Panc1 (cell line): ENCODE measurements at regions not wholly inside any gene's neighbourhood (a gene's known extent, or its start where the extent isn't known, plus 50 kb on each side); places are given as distances from the start of the nearest gene placed in this dataset.

Source experiments
- ATAC-seq: fragments of 200-7000 bp; cut with Tn5 transposase; 2 replicates; pipeline ENCODE4 v1.9.1; 2020; ENCODE audit warnings: mild to moderate bottlenecking, moderate library complexity
- BruUV-seq: library from RNA; stranded (reverse); fragments of 400-500 nt; replicated peaks from 2 replicates; lab custom pipeline; 2021; lab: Mats Ljungman, UMichigan
- CTCF ChIA-PET: fragments of 300-600 bp; sonication (Branson Sonifier 250); formaldehyde crosslinking; loops from one replicate; lab custom pipeline; 2022; ENCODE audit warnings: antibody characterized with exemption; lab: Charles Lee
- POLR2A ChIA-PET: fragments of 300-600 bp; sonication (Branson Sonifier 250); formaldehyde crosslinking; loops from one replicate; lab custom pipeline; 2022; ENCODE audit warnings: antibody characterized with exemption; lab: Charles Lee
- DNase-seq: peaks from one replicate; pipeline ENCODE4 v3.0.0-alpha.2; 2010; ENCODE audit warnings: low read depth, low spot score
- H3K27ac ChIP-seq: 2 replicates; pipeline ENCODE4 v1.5.1; 2011; ENCODE audit warnings: mild to moderate bottlenecking, low read length, inconsistent platforms
- H3K27me3 ChIP-seq: fragments of 200-500 bp; sonication (Bioruptor generic); 2 replicates; pipeline ENCODE4 v1.6.0; 2014; ENCODE audit warnings: low read length, inconsistent platforms; ENCODE audit not compliant: control insufficient read depth, insufficient read depth
- H3K36me3 ChIP-seq: fragments of 200-500 bp; sonication (Bioruptor generic); 2 replicates; pipeline ENCODE4 v1.5.1; 2014; ENCODE audit warnings: inconsistent platforms, mild to moderate bottlenecking, low read length, moderate library complexity; ENCODE audit not compliant: control insufficient read depth, insufficient read depth
- H3K4me1 ChIP-seq: 2 replicates; pipeline ENCODE4 v1.5.1; 2011; ENCODE audit warnings: inconsistent platforms, mild to moderate bottlenecking, low read length, moderate library complexity; ENCODE audit not compliant: control insufficient read depth, insufficient read depth
- H3K4me3 ChIP-seq, 2 experiments: 2 replicates each; pipeline ENCODE4 v1.5.1; 2011 to 2012; ENCODE audit warnings: low read depth in 2 of 2, low read length in 2 of 2, mild to moderate bottlenecking in 2 of 2, inconsistent platforms in 1 of 2, moderate library complexity in 1 of 2
- H3K9me3 ChIP-seq: fragments of 200-500 bp; sonication (Bioruptor generic); 2 replicates; pipeline ENCODE4 v1.5.1; 2014; ENCODE audit warnings: low read depth, mild to moderate bottlenecking, inconsistent platforms, low read length, moderate library complexity; ENCODE audit not compliant: control insufficient read depth, insufficient read depth
- CTCF ChIP-seq: fragments of 450-650 bp; IDR thresholded peaks from 2 replicates; pipeline ENCODE4 v1.5.1; 2017; ENCODE audit warnings: mild to moderate bottlenecking
- POLR2AphosphoS5 ChIP-seq: IDR thresholded peaks from 2 replicates; pipeline ENCODE4 v1.6.1; 2012; ENCODE audit warnings: mild to moderate bottlenecking, low read depth, low read length, moderate library complexity
- REST ChIP-seq, 2 experiments: IDR thresholded peaks; 2 replicates each; pipeline ENCODE4 v1.6.1; 2011 to 2012; ENCODE audit warnings: low read depth in 2 of 2, control low read depth in 1 of 2, low read length in 1 of 2, mild to moderate bottlenecking in 1 of 2, moderate library complexity in 1 of 2; ENCODE audit not compliant: insufficient read depth in 1 of 2
- SIN3A ChIP-seq: IDR thresholded peaks from 2 replicates; pipeline ENCODE4 v1.6.1; 2012; ENCODE audit warnings: low read depth, mild to moderate bottlenecking, low read length, moderate library complexity, borderline replicate concordance; ENCODE audit not compliant: insufficient read depth
- TCF7L2 ChIP-seq: IDR thresholded peaks from 2 replicates; pipeline ENCODE4 v1.6.1; 2011; ENCODE audit warnings: mild to moderate bottlenecking, low read depth, low read length, inconsistent platforms
- in situ Hi-C: cut with HindIII; loops from 2 replicates; pipeline ENCODE4 v1.10.0; 2016; ENCODE audit warnings: low sequenced_read_pairs, low pct_unique_long_range_greater_than_20kb
- intact Hi-C: fragments of 100-400 bp; cut with micrococcal nuclease; formaldehyde crosslinking; loops from one replicate; pipeline ENCODE4 v1.10.0; 2022; ENCODE audit not compliant: unreplicated experiment

GRCh38 chr15:60214201-60214600 is 183.6 kb downstream of the ANXA2 start:
- Histone ChIP-seq H3K9me3 (no peaks in the 10 kb centered on the region), H3K4me3 (no peak overlapping the region), H3K27me3 (peaks cover 2% of the 10 kb centered on the region), H3K27ac (no peak overlapping the region), H3K4me1 (no peaks in the 10 kb centered on the region), H3K36me3 (no peaks in the 10 kb centered on the region)
- DNase-seq (no peak), ATAC-seq (no peak)
- TF ChIP-seq SIN3A (no peak), TCF7L2 (no peak), CTCF (no peak)
- CTCF ChIA-PET = no interaction called here
- in situ Hi-C loops = no loop called here
- POLR2A ChIA-PET = no interaction called here
- no TSS peak for BruUV-seq
- intact Hi-C loops = no loop called here

DNA sequence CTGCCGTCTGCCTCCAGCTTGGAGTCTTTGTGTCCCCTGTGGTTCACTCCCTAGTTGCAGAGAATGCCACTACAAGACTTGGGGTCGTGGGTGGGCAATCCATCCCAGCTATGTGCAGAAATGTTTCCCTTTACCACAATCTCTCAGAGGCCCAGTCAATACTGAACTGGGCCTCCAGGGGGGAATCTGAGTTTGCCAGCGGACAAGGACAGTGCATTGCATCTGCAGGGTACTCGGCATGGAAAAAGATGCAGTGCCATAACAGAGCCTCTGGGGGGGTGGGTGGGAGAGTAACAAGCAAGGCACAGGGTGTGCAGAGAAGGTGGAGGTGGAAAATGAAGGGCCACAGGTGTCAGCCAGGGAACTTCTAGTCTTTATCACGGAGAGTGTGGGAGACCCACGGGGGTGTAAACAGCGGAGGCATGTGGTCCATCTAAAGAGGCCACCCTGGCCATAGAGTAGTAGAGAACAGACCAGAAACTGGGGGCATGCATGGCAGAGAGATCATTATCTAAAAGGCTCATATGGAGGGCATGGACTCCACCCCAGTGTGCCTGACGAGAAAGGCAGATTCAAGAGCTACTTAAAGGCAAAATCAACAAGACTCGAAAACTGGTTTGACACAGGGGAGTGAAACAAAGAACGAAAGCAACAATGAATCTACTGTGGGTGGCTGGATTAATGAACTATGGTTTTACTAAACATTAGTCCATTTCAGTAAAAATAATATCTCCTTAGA is 182.4 kb downstream of the ANXA2 start:
- H3K27me3 ChIP-seq = peaks cover 2% of the 10 kb centered on the region
- in situ Hi-C loops (no loop called here), intact Hi-C loops (no loop called here)
- DNase-seq (no peak), ATAC-seq (no peak)
- no peaks in the 10 kb centered on the region for H3K36me3 ChIP-seq
- H3K4me3 ChIP-seq = no peak overlapping the region
- POLR2A ChIA-PET = no interaction called here
- no TSS peak for BruUV-seq
- H3K9me3 ChIP-seq = no peaks in the 10 kb centered on the region
- TF ChIP-seq REST (IDR thresholded peaks at IDR 0.05; ENCODE audit: insufficient read depth in 1 of 2, low read depth in 2 of 2, low read length in 1 of 2) (no peak), CTCF (no peak), TCF7L2 (no peak), POLR2AphosphoS5 (no peak), SIN3A (no peak)
- CTCF ChIA-PET = interaction anchor here (0.6 kb wide), 1 partner anchor 496 kb away, joined by 3 read pairs; no protein-coding TSS in a partner anchor
- no peaks in the 10 kb centered on the region for H3K4me1 ChIP-seq
- no peak overlapping the region for H3K27ac ChIP-seq
